ENCODE measurements at regions not wholly inside any gene's neighbourhood (a gene's known extent, or its start where the extent isn't known, plus 50 kb on each side); places are given as distances from the start of the nearest gene placed in this dataset.

- TF ChIP-seq CTCF (IDR thresholded peaks at IDR 0.05; ENCODE audit: low read length) (no peak), EZH2 (optimal IDR thresholded peaks at IDR 0.05; ENCODE audit: low read depth, low read length) (no peak)
Observed at GRCh38 chr5:62149879-62150278, 156.1 kb upstream of the KIF2A start.
